GM12874 (cell line): ENCODE measurements at regions not wholly inside any gene's neighbourhood (a gene's known extent, or its start where the extent isn't known, plus 50 kb on each side); places are given as distances from the start of the nearest gene placed in this dataset.

Source experiments
- TF ChIP-seq, protein P1 (sequence below): IDR thresholded peaks from 2 replicates; pipeline ENCODE4 v1.5.1; 2011; ENCODE audit warnings: low read depth, mild to moderate bottlenecking, control low read depth, low read length, moderate library complexity; ENCODE audit not compliant: insufficient read depth

- TF ChIP-seq, protein P1, sequence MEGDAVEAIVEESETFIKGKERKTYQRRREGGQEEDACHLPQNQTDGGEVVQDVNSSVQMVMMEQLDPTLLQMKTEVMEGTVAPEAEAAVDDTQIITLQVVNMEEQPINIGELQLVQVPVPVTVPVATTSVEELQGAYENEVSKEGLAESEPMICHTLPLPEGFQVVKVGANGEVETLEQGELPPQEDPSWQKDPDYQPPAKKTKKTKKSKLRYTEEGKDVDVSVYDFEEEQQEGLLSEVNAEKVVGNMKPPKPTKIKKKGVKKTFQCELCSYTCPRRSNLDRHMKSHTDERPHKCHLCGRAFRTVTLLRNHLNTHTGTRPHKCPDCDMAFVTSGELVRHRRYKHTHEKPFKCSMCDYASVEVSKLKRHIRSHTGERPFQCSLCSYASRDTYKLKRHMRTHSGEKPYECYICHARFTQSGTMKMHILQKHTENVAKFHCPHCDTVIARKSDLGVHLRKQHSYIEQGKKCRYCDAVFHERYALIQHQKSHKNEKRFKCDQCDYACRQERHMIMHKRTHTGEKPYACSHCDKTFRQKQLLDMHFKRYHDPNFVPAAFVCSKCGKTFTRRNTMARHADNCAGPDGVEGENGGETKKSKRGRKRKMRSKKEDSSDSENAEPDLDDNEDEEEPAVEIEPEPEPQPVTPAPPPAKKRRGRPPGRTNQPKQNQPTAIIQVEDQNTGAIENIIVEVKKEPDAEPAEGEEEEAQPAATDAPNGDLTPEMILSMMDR, result no peak
These were observed 358.2 kb downstream of the FGFR2 start for GRCh38 chr10:121240011-121240410.

DNA sequence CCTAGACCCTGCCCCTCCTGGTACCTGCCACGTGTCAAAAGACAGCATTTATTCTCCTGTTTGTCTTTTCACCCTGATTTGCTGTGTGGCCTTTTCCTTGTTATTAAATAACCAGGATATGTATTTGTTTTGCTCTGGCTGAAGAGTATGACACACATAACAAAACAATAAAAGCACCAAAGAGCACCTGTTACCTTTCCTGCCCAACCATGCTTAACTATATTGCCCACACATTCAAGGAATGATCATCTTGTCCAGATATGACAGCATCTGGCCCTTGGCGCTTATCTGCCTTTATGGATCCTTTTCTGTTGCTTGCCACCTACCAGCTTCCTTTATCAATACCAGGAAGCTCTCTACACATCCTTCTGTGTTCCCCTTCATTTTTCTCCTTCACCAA, 357.7 kb downstream of the FGFR2 start:
- TF ChIP-seq, protein P1, result no peak

GRCh38 chr10:121241337-121241736, 356.9 kb downstream of the FGFR2 start:
- TF ChIP-seq, protein P1, result no peak

- TF ChIP-seq, protein P1, result no peak
These were observed 355.3 kb downstream of the FGFR2 start for GRCh38 chr10:121242741-121243608.

DNA sequence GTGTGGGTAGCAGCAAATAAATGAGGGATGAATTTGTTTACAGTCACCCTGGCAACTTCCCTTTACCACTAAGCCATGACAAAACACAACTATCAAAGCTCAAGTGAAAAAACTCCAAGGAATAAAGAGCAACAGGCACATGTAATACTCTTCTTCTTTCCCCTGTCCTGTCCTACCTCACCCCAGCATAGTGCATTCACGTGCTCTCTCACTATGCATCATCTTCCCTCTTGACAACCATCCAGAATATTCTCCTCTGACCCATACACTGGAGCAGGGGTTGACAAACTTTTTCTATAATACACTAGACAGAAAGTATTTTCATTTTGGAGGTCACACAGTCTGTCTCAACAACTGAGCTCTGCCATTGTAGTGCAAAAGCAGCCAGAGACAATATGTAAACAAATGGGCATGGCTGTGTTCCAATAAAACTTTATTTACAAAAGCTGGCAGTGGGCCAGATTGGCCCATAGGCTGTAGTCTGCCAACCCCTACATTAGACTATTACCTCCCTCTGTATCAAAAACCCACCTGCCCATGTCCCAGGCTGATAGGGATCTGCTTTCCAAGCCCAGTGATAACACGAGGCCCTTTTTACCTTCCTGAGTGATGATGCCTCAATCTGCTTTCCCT, 354.5 kb downstream of the FGFR2 start:
- TF ChIP-seq, protein P1, result no peak

DNA sequence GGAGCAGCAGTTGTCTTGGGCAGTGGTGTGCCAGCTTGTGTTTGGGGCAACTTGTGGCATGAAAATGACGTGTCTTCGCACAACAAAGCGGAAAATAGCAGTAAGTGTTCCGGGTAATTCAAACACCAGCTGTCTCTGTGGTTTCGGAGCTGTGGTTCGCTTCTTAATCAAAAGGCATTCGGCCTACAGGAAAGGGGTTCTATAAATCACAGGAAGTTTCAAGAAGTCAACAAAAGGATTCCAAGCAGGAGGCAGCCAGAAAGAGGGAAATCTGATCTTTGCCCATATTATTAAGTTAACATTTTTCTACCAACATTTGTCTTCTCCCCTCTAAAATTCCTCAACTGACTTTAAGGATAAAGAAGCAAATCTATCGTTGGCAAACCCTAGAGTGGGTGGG, 353.4 kb downstream of the FGFR2 start:
- TF ChIP-seq, protein P1, result no peak

DNA sequence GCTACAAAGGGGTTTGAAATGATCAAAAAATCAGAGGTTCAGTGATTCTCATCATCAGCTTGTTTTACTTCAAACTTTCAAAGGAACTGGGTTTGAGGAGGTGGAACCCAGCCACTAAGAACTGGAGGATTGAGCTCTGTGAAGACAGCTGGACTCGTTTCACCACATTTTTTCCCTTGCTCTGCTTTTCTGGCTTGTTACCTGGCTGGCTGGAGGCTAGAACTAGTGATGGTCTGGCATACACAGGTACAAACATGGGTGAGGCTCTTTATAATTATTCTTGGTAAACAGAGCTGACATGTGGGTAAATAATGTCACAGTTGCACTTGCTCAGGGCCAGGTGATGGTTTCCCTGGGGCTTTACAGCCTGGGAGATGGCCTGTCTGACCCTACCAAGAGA, 352.5 kb downstream of the FGFR2 start:
- TF ChIP-seq, protein P1, result no peak
